ENCODE measurements at regions not wholly inside any gene's neighbourhood (a gene's known extent, or its start where the extent isn't known, plus 50 kb on each side); places are given as distances from the start of the nearest gene placed in this dataset.

GRCh38 chr10:43980313-43980712 is 331.6 kb upstream of the ZNF32 start:
- Histone ChIP-seq H3K4me2 (ENCODE audit: low read length) (no peak overlapping the region), H3K4me1 (ENCODE audit: low read length) (peaks cover 5% of the 10 kb centered on the region), H3K9ac (ENCODE audit: low read length) (no peak overlapping the region), H3K79me2 (ENCODE audit: low read length) (no peaks in the 10 kb centered on the region), H3K27me3 (ENCODE audit: low read depth, low read length) (no peaks in the 10 kb centered on the region), H2AFZ (ENCODE audit: low read depth, low read length) (no peak overlapping the region), H3K36me3 (replicated peaks; ENCODE audit: low read depth, low read length) (no peaks in the 10 kb centered on the region), H3K9me3 (ENCODE audit: insufficient read depth, low read length) (no peaks in the 10 kb centered on the region), H4K20me1 (ENCODE audit: insufficient read depth, low read length) (no peaks in the 10 kb centered on the region), H3K27ac (ENCODE audit: low read length) (no peak overlapping the region), H3K4me3 (ENCODE audit: low read length) (no peak overlapping the region)
- no peak for TF ChIP-seq EZH2phosphoT487 (IDR thresholded peaks at IDR 0.05; ENCODE audit: low read depth)
- TF ChIP-seq CTCF (IDR thresholded peaks at IDR 0.05; ENCODE audit: low read depth, low read length) = no peak

- Histone ChIP-seq H3K36me3 (replicated peaks; ENCODE audit: low read depth, low read length) (no peaks in the 10 kb centered on the region), H3K4me1 (ENCODE audit: low read length) (peaks cover 5% of the 10 kb centered on the region), H3K9ac (ENCODE audit: low read length) (no peak overlapping the region), H2AFZ (ENCODE audit: low read depth, low read length) (no peak overlapping the region), H3K79me2 (ENCODE audit: low read length) (no peaks in the 10 kb centered on the region), H3K9me3 (ENCODE audit: insufficient read depth, low read length) (no peaks in the 10 kb centered on the region), H3K4me2 (ENCODE audit: low read length) (no peak overlapping the region), H3K27me3 (ENCODE audit: low read depth, low read length) (no peaks in the 10 kb centered on the region), H3K4me3 (ENCODE audit: low read length) (no peak overlapping the region), H3K27ac (ENCODE audit: low read length) (no peak overlapping the region), H4K20me1 (ENCODE audit: insufficient read depth, low read length) (no peaks in the 10 kb centered on the region)
- TF ChIP-seq EZH2phosphoT487 (IDR thresholded peaks at IDR 0.05; ENCODE audit: low read depth) (no peak), CTCF (IDR thresholded peaks at IDR 0.05; ENCODE audit: low read depth, low read length) (no peak)
Observed at GRCh38 chr10:43979551-43979950, 330.9 kb upstream of the ZNF32 start.

GRCh38 chr10:43978936-43979335 is 330.3 kb upstream of the ZNF32 start:
- Histone ChIP-seq H2AFZ (ENCODE audit: low read depth, low read length) (no peak overlapping the region), H3K4me3 (ENCODE audit: low read length) (no peak overlapping the region), H4K20me1 (ENCODE audit: insufficient read depth, low read length) (no peaks in the 10 kb centered on the region), H3K9me3 (ENCODE audit: insufficient read depth, low read length) (no peaks in the 10 kb centered on the region), H3K27ac (ENCODE audit: low read length) (no peak overlapping the region), H3K4me2 (ENCODE audit: low read length) (no peak overlapping the region), H3K27me3 (ENCODE audit: low read depth, low read length) (no peaks in the 10 kb centered on the region), H3K36me3 (replicated peaks; ENCODE audit: low read depth, low read length) (no peaks in the 10 kb centered on the region), H3K4me1 (ENCODE audit: low read length) (peaks cover 5% of the 10 kb centered on the region), H3K79me2 (ENCODE audit: low read length) (no peaks in the 10 kb centered on the region), H3K9ac (ENCODE audit: low read length) (no peak overlapping the region)
- TF ChIP-seq EZH2phosphoT487 (IDR thresholded peaks at IDR 0.05; ENCODE audit: low read depth) (no peak), CTCF (IDR thresholded peaks at IDR 0.05; ENCODE audit: low read depth, low read length) (no peak)

- Histone ChIP-seq H3K4me1 (ENCODE audit: low read length) (peaks cover 5% of the 10 kb centered on the region), H4K20me1 (ENCODE audit: insufficient read depth, low read length) (no peaks in the 10 kb centered on the region), H3K27me3 (ENCODE audit: low read depth, low read length) (no peaks in the 10 kb centered on the region), H3K4me2 (ENCODE audit: low read length) (no peak overlapping the region), H3K9me3 (ENCODE audit: insufficient read depth, low read length) (no peaks in the 10 kb centered on the region), H3K4me3 (ENCODE audit: low read length) (no peak overlapping the region), H3K36me3 (replicated peaks; ENCODE audit: low read depth, low read length) (no peaks in the 10 kb centered on the region), H2AFZ (ENCODE audit: low read depth, low read length) (no peak overlapping the region), H3K9ac (ENCODE audit: low read length) (no peak overlapping the region), H3K79me2 (ENCODE audit: low read length) (no peaks in the 10 kb centered on the region), H3K27ac (ENCODE audit: low read length) (no peak overlapping the region)
- TF ChIP-seq CTCF (IDR thresholded peaks at IDR 0.05; ENCODE audit: low read depth, low read length) = no peak
- no peak for TF ChIP-seq EZH2phosphoT487 (IDR thresholded peaks at IDR 0.05; ENCODE audit: low read depth)
Observed at GRCh38 chr10:43978091-43978490, 329.4 kb upstream of the ZNF32 start.
